GM21447 (cell line): ENCODE measurements at regions not wholly inside any gene's neighbourhood (a gene's known extent, or its start where the extent isn't known, plus 50 kb on each side); places are given as distances from the start of the nearest gene placed in this dataset.
A peak's percentile ranks its signal among the peaks of the same experiment; 100 is the strongest.

Experiments used
- ATAC-seq: cut with Tn5 transposase; IDR thresholded peaks from one replicate; pipeline ENCODE4 v1.9.1; 2021; ENCODE audit not compliant: unreplicated experiment

- ATAC-seq, result no peak
These were observed 529.5 kb upstream of the TBL1XR1 start for GRCh38 chr3:177726807-177727206.

GRCh38 chr3:177729956-177730681 lies 532.8 kb upstream of the TBL1XR1 start:
- no peak for ATAC-seq

- no peak for ATAC-seq
These were observed 533.5 kb upstream of the TBL1XR1 start for GRCh38 chr3:177730814-177731213.

- ATAC-seq, result no peak
These were observed 534.5 kb upstream of the TBL1XR1 start for GRCh38 chr3:177731644-177732268.

GRCh38 chr3:177733233-177733632 lies 536.0 kb upstream of the TBL1XR1 start:
- no peak for ATAC-seq

GRCh38 chr3:177733936-177734335 lies 536.7 kb upstream of the TBL1XR1 start:
- no peak for ATAC-seq

GRCh38 chr3:177735431-177735830 lies 538.1 kb upstream of the TBL1XR1 start:
- ATAC-seq, result no peak

GRCh38 chr3:177739461-177739860 lies 542.2 kb upstream of the TBL1XR1 start:
- ATAC-seq, result no peak

GRCh38 chr3:177740254-177740653 lies 543.0 kb upstream of the TBL1XR1 start:
- no peak for ATAC-seq

GRCh38 chr3:177742273-177742672 lies 545.0 kb upstream of the TBL1XR1 start:
- ATAC-seq, result peak; percentile 63

- no peak for ATAC-seq
These were observed 546.0 kb upstream of the TBL1XR1 start for GRCh38 chr3:177743173-177743890.

GRCh38 chr3:177744873-177745606 lies 547.8 kb upstream of the TBL1XR1 start:
- ATAC-seq, result no peak

GRCh38 chr3:177745607-177746005 lies 548.3 kb upstream of the TBL1XR1 start:
- ATAC-seq, result no peak

GRCh38 chr3:177746337-177746933 lies 549.2 kb upstream of the TBL1XR1 start:
- no peak for ATAC-seq

GRCh38 chr3:177749836-177750235 lies 552.6 kb upstream of the TBL1XR1 start:
- no peak for ATAC-seq

- ATAC-seq, result no peak
These were observed 553.2 kb upstream of the TBL1XR1 start for GRCh38 chr3:177750436-177750835.

- ATAC-seq, result no peak
These were observed 554.5 kb upstream of the TBL1XR1 start for GRCh38 chr3:177751770-177752169.

- ATAC-seq, result no peak
These were observed 555.5 kb upstream of the TBL1XR1 start for GRCh38 chr3:177752831-177753230.

- ATAC-seq, result no peak
These were observed 556.3 kb upstream of the TBL1XR1 start for GRCh38 chr3:177753451-177754155.

GRCh38 chr3:177754508-177754921 lies 557.2 kb upstream of the TBL1XR1 start:
- no peak for ATAC-seq
